SHP77 treated with DMSO at 0.1 percent for 48 hours (cell line): ENCODE measurements at regions not wholly inside any gene's neighbourhood (a gene's known extent, or its start where the extent isn't known, plus 50 kb on each side); places are given as distances from the start of the nearest gene placed in this dataset.

Experiments used
- DNase-seq: peaks from one replicate; lab custom pipeline; 2025; lab: John Stamatoyannopoulos, UW

GRCh38 chr5:2532809-2533208 lies 218.7 kb downstream of the IRX2 start:
- no peak for DNase-seq

- no peak for DNase-seq
Measured at GRCh38 chr5:2531318-2531717, 220.2 kb downstream of the IRX2 start.

GRCh38 chr5:2530609-2531008 lies 220.9 kb downstream of the IRX2 start:
- DNase-seq, result no peak

GRCh38 chr5:2529371-2530092 lies 221.9 kb downstream of the IRX2 start:
- no peak for DNase-seq

- no peak for DNase-seq
Measured at GRCh38 chr5:2525351-2525750, 226.1 kb downstream of the IRX2 start.

- DNase-seq, result no peak
Measured at GRCh38 chr5:2524620-2525019, 226.9 kb downstream of the IRX2 start.

- DNase-seq, result no peak
Measured at GRCh38 chr5:2523180-2523579, 228.3 kb downstream of the IRX2 start.

- DNase-seq, result no peak
Measured at GRCh38 chr5:2522372-2522771, 229.1 kb downstream of the IRX2 start.

- no peak for DNase-seq
Measured at GRCh38 chr5:2519153-2519552, 232.3 kb downstream of the IRX2 start.

GRCh38 chr5:2517451-2517850 lies 234.0 kb downstream of the IRX2 start:
- no peak for DNase-seq

GRCh38 chr5:2515180-2515764 lies 236.2 kb downstream of the IRX2 start:
- DNase-seq, result no peak

GRCh38 chr5:2514484-2514883 lies 237.0 kb downstream of the IRX2 start:
- DNase-seq, result no peak

GRCh38 chr5:2511706-2512105 lies 239.8 kb downstream of the IRX2 start:
- no peak for DNase-seq

GRCh38 chr5:2511126-2511525 lies 240.4 kb downstream of the IRX2 start:
- DNase-seq, result no peak

GRCh38 chr5:2509527-2509926 lies 241.9 kb downstream of the IRX2 start:
- DNase-seq, result no peak

GRCh38 chr5:2508514-2508913 lies 243.0 kb downstream of the IRX2 start:
- no peak for DNase-seq

GRCh38 chr5:2507611-2508010 lies 243.9 kb downstream of the IRX2 start:
- DNase-seq, result no peak

- no peak for DNase-seq
Measured at GRCh38 chr5:2506603-2507002, 244.9 kb downstream of the IRX2 start.

- no peak for DNase-seq
Measured at GRCh38 chr5:2505217-2505616, 246.3 kb downstream of the IRX2 start.

GRCh38 chr5:2502970-2503594 lies 248.4 kb downstream of the IRX2 start:
- DNase-seq, result no peak

GRCh38 chr5:2499917-2500316 lies 251.6 kb downstream of the IRX2 start:
- no peak for DNase-seq

- no peak for DNase-seq
Measured at GRCh38 chr5:2496891-2497290, 254.6 kb downstream of the IRX2 start.

- DNase-seq, result no peak
Measured at GRCh38 chr5:2496126-2496525, 255.4 kb downstream of the IRX2 start.

- DNase-seq, result no peak
Measured at GRCh38 chr5:2493356-2493755, 258.1 kb downstream of the IRX2 start.
